BLaER1 (cell line): ENCODE measurements at regions not wholly inside any gene's neighbourhood (a gene's known extent, or its start where the extent isn't known, plus 50 kb on each side); places are given as distances from the start of the nearest gene placed in this dataset.

Experiments used
- H3K27ac ChIP-seq: shearing (Covaris generic); formaldehyde crosslinking; 2 replicates; pipeline ENCODE4 v1.8.1; 2022
- H3K27me3 ChIP-seq: shearing (Covaris generic); formaldehyde crosslinking; 2 replicates; pipeline ENCODE4 v1.8.1; 2022
- H3K36me3 ChIP-seq: shearing (Covaris generic); formaldehyde crosslinking; 2 replicates; pipeline ENCODE4 v1.8.1; 2022
- H3K4me1 ChIP-seq: shearing (Covaris generic); formaldehyde crosslinking; 2 replicates; pipeline ENCODE4 v1.8.1; 2022
- H3K4me2 ChIP-seq: shearing (Covaris generic); formaldehyde crosslinking; 2 replicates; pipeline ENCODE4 v1.8.1; 2022
- H3K4me3 ChIP-seq: shearing (Covaris generic); formaldehyde crosslinking; 2 replicates; pipeline ENCODE4 v1.8.1; 2022
- H3K9ac ChIP-seq: shearing (Covaris generic); formaldehyde crosslinking; 2 replicates; pipeline ENCODE4 v1.8.1; 2022
- H3K9me3 ChIP-seq: shearing (Covaris generic); formaldehyde crosslinking; 2 replicates; pipeline ENCODE4 v1.8.1; 2022
- H4K20me1 ChIP-seq: shearing (Covaris generic); formaldehyde crosslinking; 2 replicates; pipeline ENCODE4 v1.8.1; 2022
- Cebpa-rat ChIP-seq: shearing (Covaris generic); IDR thresholded peaks from 2 replicates; pipeline ENCODE4 v1.8.1; 2022

GRCh38 chr17:56648321-56648720, 54.8 kb downstream of the NOG start:
- Histone ChIP-seq H3K4me1 (0 out of 2 replicates have a peak, but pooled peaks cover 4% of the 10 kb centered on the region), H3K9ac (no peak overlapping the region), H3K36me3 (no peaks in the 10 kb centered on the region), H4K20me1 (no peaks in the 10 kb centered on the region), H3K27ac (no peak overlapping the region), H3K4me2 (no peak overlapping the region), H3K27me3 (no peaks in the 10 kb centered on the region), H3K9me3 (peaks cover 9% of the 10 kb centered on the region; the same call in 1 of the 2 replicates), H3K4me3 (no peak overlapping the region)
- TF ChIP-seq Cebpa-rat: no peak

- H4K20me1 ChIP-seq: no peaks in the 10 kb centered on the region
- H3K4me3 ChIP-seq: no peak overlapping the region
- no peak overlapping the region for H3K27ac ChIP-seq
- no peak overlapping the region for H3K4me2 ChIP-seq
- no peak overlapping the region for H3K9ac ChIP-seq
- no peaks in the 10 kb centered on the region for H3K27me3 ChIP-seq
- no peaks in the 10 kb centered on the region for H3K36me3 ChIP-seq
- TF ChIP-seq Cebpa-rat: no peak
- H3K9me3 ChIP-seq: peaks cover 9% of the 10 kb centered on the region; the same call in 1 of the 2 replicates
- peaks cover 8% of the 10 kb centered on the region for H3K4me1 ChIP-seq
Observed at GRCh38 chr17:56648806-56649205, 55.3 kb downstream of the NOG start.

- Histone ChIP-seq H3K4me3 (no peak overlapping the region), H3K27ac (no peak overlapping the region), H3K27me3 (no peaks in the 10 kb centered on the region), H3K4me1 (peaks cover 18% of the 10 kb centered on the region), H3K9me3 (peaks cover 9% of the 10 kb centered on the region; the same call in 1 of the 2 replicates), H3K9ac (no peak overlapping the region), H3K4me2 (no peak overlapping the region), H3K36me3 (no peaks in the 10 kb centered on the region), H4K20me1 (no peaks in the 10 kb centered on the region)
- no peak for TF ChIP-seq Cebpa-rat
Observed at GRCh38 chr17:56652628-56653027, 59.1 kb downstream of the NOG start.

- Histone ChIP-seq H3K4me2 (peak overlapping the region; percentile 16; the same call in 1 of the 2 replicates), H3K9me3 (peaks cover 9% of the 10 kb centered on the region; the same call in 1 of the 2 replicates), H3K4me3 (no peak overlapping the region), H3K4me1 (peaks cover 18% of the 10 kb centered on the region), H3K27me3 (no peaks in the 10 kb centered on the region), H3K36me3 (no peaks in the 10 kb centered on the region), H4K20me1 (no peaks in the 10 kb centered on the region), H3K27ac (no peak overlapping the region), H3K9ac (no peak overlapping the region)
- no peak for TF ChIP-seq Cebpa-rat
Observed at GRCh38 chr17:56653877-56654276, 60.4 kb downstream of the NOG start.

- H3K4me2 ChIP-seq: peak overlapping the region; percentile 15; the same call in 1 of the 2 replicates
- peaks cover 18% of the 10 kb centered on the region for H3K4me1 ChIP-seq
- H3K27ac ChIP-seq: no peak overlapping the region
- no peak for TF ChIP-seq Cebpa-rat
- H4K20me1 ChIP-seq: no peaks in the 10 kb centered on the region
- H3K9me3 ChIP-seq: peaks cover 5% of the 10 kb centered on the region; the same call in 1 of the 2 replicates
- no peak overlapping the region for H3K9ac ChIP-seq
- no peak overlapping the region for H3K4me3 ChIP-seq
- H3K36me3 ChIP-seq: no peaks in the 10 kb centered on the region
- H3K27me3 ChIP-seq: no peaks in the 10 kb centered on the region
Observed at GRCh38 chr17:56656701-56657327, 63.3 kb downstream of the NOG start.

- Histone ChIP-seq H3K27ac (no peak overlapping the region), H3K9me3 (no peaks in the 10 kb centered on the region), H3K4me1 (peaks cover 16% of the 10 kb centered on the region), H3K4me2 (no peak overlapping the region), H3K36me3 (no peaks in the 10 kb centered on the region), H3K27me3 (no peaks in the 10 kb centered on the region), H3K4me3 (no peak overlapping the region), H4K20me1 (no peaks in the 10 kb centered on the region), H3K9ac (no peak overlapping the region)
- TF ChIP-seq Cebpa-rat: no peak
Observed at GRCh38 chr17:56658648-56659047, 65.1 kb downstream of the NOG start.

GRCh38 chr17:56659622-56660021, 66.1 kb downstream of the NOG start:
- no peaks in the 10 kb centered on the region for H3K9me3 ChIP-seq
- H3K27me3 ChIP-seq: no peaks in the 10 kb centered on the region
- H3K4me2 ChIP-seq: no peak overlapping the region
- no peak for TF ChIP-seq Cebpa-rat
- no peaks in the 10 kb centered on the region for H3K36me3 ChIP-seq
- H4K20me1 ChIP-seq: no peaks in the 10 kb centered on the region
- H3K9ac ChIP-seq: no peak overlapping the region
- no peak overlapping the region for H3K4me3 ChIP-seq
- peaks cover 11% of the 10 kb centered on the region; the same call in 1 of the 2 replicates for H3K4me1 ChIP-seq
- H3K27ac ChIP-seq: no peak overlapping the region

- Histone ChIP-seq H3K4me1 (peaks cover 3% of the 10 kb centered on the region; the same call in 1 of the 2 replicates), H3K27me3 (no peaks in the 10 kb centered on the region), H3K9ac (no peak overlapping the region), H3K27ac (no peak overlapping the region), H3K4me2 (no peak overlapping the region), H3K9me3 (no peaks in the 10 kb centered on the region), H3K36me3 (no peaks in the 10 kb centered on the region), H3K4me3 (no peak overlapping the region), H4K20me1 (no peaks in the 10 kb centered on the region)
- TF ChIP-seq Cebpa-rat: no peak
Observed at GRCh38 chr17:56661906-56662305, 68.4 kb downstream of the NOG start.

GRCh38 chr17:56665864-56666263, 72.4 kb downstream of the NOG start:
- no peaks in the 10 kb centered on the region for H4K20me1 ChIP-seq
- no peaks in the 10 kb centered on the region for H3K36me3 ChIP-seq
- no peak overlapping the region for H3K27ac ChIP-seq
- no peak for TF ChIP-seq Cebpa-rat
- no peak overlapping the region for H3K4me3 ChIP-seq
- no peaks in the 10 kb centered on the region for H3K27me3 ChIP-seq
- H3K4me1 ChIP-seq: no peaks in the 10 kb centered on the region
- no peak overlapping the region for H3K9ac ChIP-seq
- no peak overlapping the region for H3K4me2 ChIP-seq
- H3K9me3 ChIP-seq: peaks cover 8% of the 10 kb centered on the region; the same call in 1 of the 2 replicates

GRCh38 chr17:56667925-56668458, 74.5 kb downstream of the NOG start:
- H3K27ac ChIP-seq: no peak overlapping the region
- TF ChIP-seq Cebpa-rat: no peak
- H3K9me3 ChIP-seq: peaks cover 19% of the 10 kb centered on the region
- no peaks in the 10 kb centered on the region for H3K36me3 ChIP-seq
- H4K20me1 ChIP-seq: no peaks in the 10 kb centered on the region
- H3K4me3 ChIP-seq: no peak overlapping the region
- H3K27me3 ChIP-seq: no peaks in the 10 kb centered on the region
- H3K4me1 ChIP-seq: no peaks in the 10 kb centered on the region
- H3K4me2 ChIP-seq: no peak overlapping the region
- no peak overlapping the region for H3K9ac ChIP-seq
